22Rv1 (cell line): ENCODE measurements at regions not wholly inside any gene's neighbourhood (a gene's known extent, or its start where the extent isn't known, plus 50 kb on each side); places are given as distances from the start of the nearest gene placed in this dataset.

Source experiments
- ZFX ChIP-seq: fragments of 450-650 bp; IDR thresholded peaks from 2 replicates; pipeline ENCODE4 v1.6.1; 2017; ENCODE audit warnings: antibody characterized with exemption, borderline replicate concordance
- TF ChIP-seq, protein P1 (sequence below): fragments of 450-650 bp; IDR thresholded peaks from 2 replicates; pipeline ENCODE4 v1.5.1; 2017; ENCODE audit warnings: mild to moderate bottlenecking

- TF ChIP-seq, protein P1, sequence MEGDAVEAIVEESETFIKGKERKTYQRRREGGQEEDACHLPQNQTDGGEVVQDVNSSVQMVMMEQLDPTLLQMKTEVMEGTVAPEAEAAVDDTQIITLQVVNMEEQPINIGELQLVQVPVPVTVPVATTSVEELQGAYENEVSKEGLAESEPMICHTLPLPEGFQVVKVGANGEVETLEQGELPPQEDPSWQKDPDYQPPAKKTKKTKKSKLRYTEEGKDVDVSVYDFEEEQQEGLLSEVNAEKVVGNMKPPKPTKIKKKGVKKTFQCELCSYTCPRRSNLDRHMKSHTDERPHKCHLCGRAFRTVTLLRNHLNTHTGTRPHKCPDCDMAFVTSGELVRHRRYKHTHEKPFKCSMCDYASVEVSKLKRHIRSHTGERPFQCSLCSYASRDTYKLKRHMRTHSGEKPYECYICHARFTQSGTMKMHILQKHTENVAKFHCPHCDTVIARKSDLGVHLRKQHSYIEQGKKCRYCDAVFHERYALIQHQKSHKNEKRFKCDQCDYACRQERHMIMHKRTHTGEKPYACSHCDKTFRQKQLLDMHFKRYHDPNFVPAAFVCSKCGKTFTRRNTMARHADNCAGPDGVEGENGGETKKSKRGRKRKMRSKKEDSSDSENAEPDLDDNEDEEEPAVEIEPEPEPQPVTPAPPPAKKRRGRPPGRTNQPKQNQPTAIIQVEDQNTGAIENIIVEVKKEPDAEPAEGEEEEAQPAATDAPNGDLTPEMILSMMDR: no peak
- no peak for TF ChIP-seq ZFX
These were observed 137.2 kb upstream of the PRLR start for GRCh38 chr5:35367526-35367925.
